ENCODE measurements at regions not wholly inside any gene's neighbourhood (a gene's known extent, or its start where the extent isn't known, plus 50 kb on each side); places are given as distances from the start of the nearest gene placed in this dataset.

DNA sequence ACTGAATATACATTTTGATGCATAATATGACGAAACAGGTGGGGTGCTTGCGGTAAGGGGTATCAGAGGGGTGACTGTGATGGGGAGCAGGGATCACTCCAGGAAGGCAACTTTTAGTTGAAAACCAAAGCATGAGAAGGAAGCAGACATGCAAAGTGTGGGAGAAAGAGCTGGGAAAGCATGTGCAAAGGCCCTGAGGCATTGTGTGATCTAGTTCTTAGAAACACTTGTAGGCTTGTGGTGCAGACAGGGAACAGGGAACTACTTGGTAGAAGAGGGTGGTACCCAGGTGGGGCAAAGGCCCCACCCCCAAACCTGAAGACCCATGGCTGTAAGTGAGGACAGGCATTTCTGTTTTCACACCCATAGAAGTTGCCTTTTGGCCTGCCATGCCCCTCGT, 459.9 kb upstream of the EEF2KMT start:
- no peak for TF ChIP-seq EZH2 (IDR thresholded peaks at IDR 0.05)
- TF ChIP-seq POLR2AphosphoS5 (IDR thresholded peaks at IDR 0.05; ENCODE audit: borderline replicate concordance, low read depth, low read length), result no peak

Measured in SK-N-MC (cell line).